Loucy (cell line): ENCODE measurements at regions not wholly inside any gene's neighbourhood (a gene's known extent, or its start where the extent isn't known, plus 50 kb on each side); places are given as distances from the start of the nearest gene placed in this dataset.

Experiments used
- H2AFZ ChIP-seq: fragments of 200-600 bp; sonication (generic); 2 replicates; pipeline ENCODE4 v1.6.0; 2016; ENCODE audit warnings: antibody characterized with exemption, mild to moderate bottlenecking, low read length, moderate library complexity
- H3F3A ChIP-seq: fragments of 200-600 bp; 2 replicates; pipeline ENCODE4 v1.6.0; 2016; ENCODE audit warnings: antibody characterized with exemption, low read depth, mild to moderate bottlenecking
- H3K27me3 ChIP-seq: fragments of 200-600 bp; sonication (generic); 2 replicates; pipeline ENCODE4 v1.6.1; 2014; ENCODE audit warnings: low read length, mild to moderate bottlenecking; ENCODE audit not compliant: insufficient read depth, poor library complexity, severe bottlenecking
- H3K36me3 ChIP-seq: fragments of 200-600 bp; sonication (generic); 2 replicates; pipeline ENCODE4 v1.6.1; 2016; ENCODE audit warnings: low read length; ENCODE audit not compliant: insufficient read depth
- H3K4me1 ChIP-seq: fragments of 200-600 bp; sonication (generic); 2 replicates; pipeline ENCODE4 v1.5.1; 2014; ENCODE audit warnings: low read length, mild to moderate bottlenecking; ENCODE audit not compliant: insufficient read depth, poor library complexity, severe bottlenecking
- H3K4me2 ChIP-seq: fragments of 200-600 bp; sonication (generic); 2 replicates; pipeline ENCODE4 v1.6.0; 2014; ENCODE audit warnings: antibody characterized with exemption, low read length, low read depth, mild to moderate bottlenecking; ENCODE audit not compliant: poor library complexity, severe bottlenecking
- H3K4me3 ChIP-seq: fragments of 200-600 bp; sonication (generic); 2 replicates; pipeline ENCODE4 v1.5.1; 2014; ENCODE audit warnings: low read length, mild to moderate bottlenecking, mixed read lengths; ENCODE audit not compliant: poor library complexity, severe bottlenecking
- H3K79me2 ChIP-seq: fragments of 200-600 bp; sonication (generic); 2 replicates; pipeline ENCODE4 v1.6.1; 2014; ENCODE audit warnings: low read length; ENCODE audit not compliant: insufficient read depth
- H3K9ac ChIP-seq: fragments of 200-600 bp; sonication (generic); 2 replicates; pipeline ENCODE4 v1.6.0; 2014; ENCODE audit warnings: mild to moderate bottlenecking, low read depth, low read length, moderate library complexity; ENCODE audit not compliant: poor library complexity, severe bottlenecking
- H3K9me2 ChIP-seq: fragments of 200-600 bp; sonication (generic); replicated peaks from 2 replicates; pipeline ENCODE4 v1.6.1; 2016; ENCODE audit warnings: low read depth, low read length, mixed read lengths
- H3K9me3 ChIP-seq: fragments of 200-600 bp; sonication (generic); 2 replicates; pipeline ENCODE4 v1.6.1; 2014; ENCODE audit warnings: mild to moderate bottlenecking, antibody characterized with exemption, low read length, low read depth; ENCODE audit not compliant: insufficient read depth
- H4K20me1 ChIP-seq: fragments of 200-600 bp; sonication (generic); 2 replicates; pipeline ENCODE4 v1.6.0; 2014; ENCODE audit warnings: antibody characterized with exemption, low read length, mild to moderate bottlenecking; ENCODE audit not compliant: insufficient read depth, poor library complexity, severe bottlenecking
- CTCF ChIP-seq: fragments of 200-600 bp; sonication (generic); conservative IDR thresholded peaks from 2 replicates; pipeline ENCODE4 v1.5.1; 2014; ENCODE audit warnings: mild to moderate bottlenecking, antibody characterized with exemption, low read length
- EZH2phosphoT487 ChIP-seq: fragments of 200-600 bp; IDR thresholded peaks from 2 replicates; pipeline ENCODE4 v1.6.1; 2018; ENCODE audit warnings: antibody characterized with exemption, mild to moderate bottlenecking, moderate library complexity, borderline replicate concordance

- Histone ChIP-seq H3K79me2 (no peaks in the 10 kb centered on the region), H3K27me3 (no peaks in the 10 kb centered on the region), H3K4me3 (no peak overlapping the region), H3K9me3 (no peaks in the 10 kb centered on the region), H3K9ac (no peak overlapping the region), H2AFZ (no peak overlapping the region), H3K36me3 (no peaks in the 10 kb centered on the region), H3K4me1 (no peaks in the 10 kb centered on the region), H3K9me2 (no peaks in the 10 kb centered on the region), H4K20me1 (no peaks in the 10 kb centered on the region), H3K4me2 (no peak overlapping the region), H3F3A (no peaks in the 10 kb centered on the region)
- no peak for TF ChIP-seq CTCF
- no peak for TF ChIP-seq EZH2phosphoT487
Observed at GRCh38 chr2:129462967-129463366, 516.5 kb upstream of the RAB6C start.

- H3F3A ChIP-seq, result no peaks in the 10 kb centered on the region
- H3K9me2 ChIP-seq, result no peaks in the 10 kb centered on the region
- no peaks in the 10 kb centered on the region for H3K9me3 ChIP-seq
- H3K36me3 ChIP-seq, result no peaks in the 10 kb centered on the region
- H4K20me1 ChIP-seq, result no peaks in the 10 kb centered on the region
- H3K4me3 ChIP-seq, result no peak overlapping the region
- H2AFZ ChIP-seq, result no peak overlapping the region
- no peak overlapping the region for H3K9ac ChIP-seq
- H3K4me2 ChIP-seq, result no peak overlapping the region
- no peaks in the 10 kb centered on the region for H3K4me1 ChIP-seq
- no peaks in the 10 kb centered on the region for H3K27me3 ChIP-seq
- TF ChIP-seq EZH2phosphoT487, result no peak
- no peak for TF ChIP-seq CTCF
- H3K79me2 ChIP-seq, result no peaks in the 10 kb centered on the region
Observed at GRCh38 chr2:129464036-129464435, 515.4 kb upstream of the RAB6C start.

- H3K4me1 ChIP-seq, result no peaks in the 10 kb centered on the region
- no peak for TF ChIP-seq EZH2phosphoT487
- TF ChIP-seq CTCF, result no peak
- no peak overlapping the region for H3K4me3 ChIP-seq
- no peaks in the 10 kb centered on the region for H4K20me1 ChIP-seq
- no peaks in the 10 kb centered on the region for H3K9me2 ChIP-seq
- no peaks in the 10 kb centered on the region for H3K36me3 ChIP-seq
- H3K79me2 ChIP-seq, result no peaks in the 10 kb centered on the region
- H2AFZ ChIP-seq, result no peak overlapping the region
- H3K9me3 ChIP-seq, result no peaks in the 10 kb centered on the region
- no peaks in the 10 kb centered on the region for H3F3A ChIP-seq
- H3K27me3 ChIP-seq, result no peaks in the 10 kb centered on the region
- H3K4me2 ChIP-seq, result no peak overlapping the region
- H3K9ac ChIP-seq, result no peak overlapping the region
Observed at GRCh38 chr2:129464631-129465030, 514.8 kb upstream of the RAB6C start.
